GM21360 (cell line): ENCODE measurements at regions not wholly inside any gene's neighbourhood (a gene's known extent, or its start where the extent isn't known, plus 50 kb on each side); places are given as distances from the start of the nearest gene placed in this dataset.

Source experiments
- ATAC-seq: cut with Tn5 transposase; IDR thresholded peaks from one replicate; pipeline ENCODE4 v1.9.1; 2021; ENCODE audit warnings: mild to moderate bottlenecking, moderate library complexity; ENCODE audit not compliant: unreplicated experiment

DNA sequence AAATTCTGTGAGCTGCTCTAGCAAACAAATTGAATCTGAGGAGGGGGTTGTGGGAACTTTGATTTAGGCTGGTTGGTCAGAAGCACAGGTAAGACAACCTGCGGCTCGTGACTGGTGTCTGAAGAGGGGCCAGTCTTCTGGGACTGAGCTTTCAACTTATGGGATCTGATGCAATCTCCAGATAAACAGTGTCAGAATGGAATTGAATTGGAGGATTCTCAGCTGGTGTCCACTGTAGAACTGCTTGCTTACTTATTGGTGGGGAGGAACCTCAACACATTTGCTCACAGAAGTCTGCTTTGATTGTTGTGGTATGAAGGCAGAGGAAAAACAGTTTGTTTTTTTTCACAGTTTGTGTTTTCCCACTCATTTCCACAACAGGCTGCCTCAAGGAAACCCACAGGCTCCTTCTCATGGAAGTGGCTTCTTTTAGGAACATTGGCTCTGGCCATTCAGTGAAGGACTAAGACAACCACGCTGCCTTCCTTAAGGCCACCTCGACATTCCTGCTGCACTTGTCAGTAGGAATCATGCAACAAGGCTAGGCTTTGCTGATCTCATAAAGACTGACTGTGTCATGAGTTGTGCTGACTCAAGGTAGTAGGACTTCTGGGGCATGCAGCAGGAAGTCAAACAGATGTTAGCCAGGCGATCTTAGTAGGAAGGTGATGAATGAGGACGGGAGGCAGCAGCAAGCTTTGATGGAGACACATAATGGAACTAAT is 104.7 kb downstream of the TSN start:
- ATAC-seq, result no peak

DNA sequence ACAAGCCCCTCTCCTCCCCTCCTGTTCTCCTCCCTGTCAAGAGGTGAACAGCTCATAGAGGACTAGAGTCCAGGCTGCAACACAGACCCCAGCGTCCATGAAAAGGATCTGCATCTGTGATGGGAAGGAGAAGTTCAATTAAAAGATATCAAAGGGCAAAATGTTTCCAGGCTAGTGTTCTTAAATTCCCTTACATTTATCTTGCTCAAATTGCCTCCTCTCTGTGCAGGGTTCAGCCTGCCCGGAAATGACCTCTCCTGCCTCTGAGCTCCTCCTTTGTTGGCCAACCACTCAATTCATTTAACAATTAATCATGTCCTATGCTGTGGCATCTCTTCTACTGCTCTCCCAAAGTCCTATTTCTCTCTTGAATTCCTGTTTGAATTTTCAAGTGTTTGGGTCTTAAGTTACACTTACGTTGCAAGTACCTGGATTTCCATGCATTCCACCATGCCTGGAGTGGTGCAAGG is 105.3 kb downstream of the TSN start:
- no peak for ATAC-seq

DNA sequence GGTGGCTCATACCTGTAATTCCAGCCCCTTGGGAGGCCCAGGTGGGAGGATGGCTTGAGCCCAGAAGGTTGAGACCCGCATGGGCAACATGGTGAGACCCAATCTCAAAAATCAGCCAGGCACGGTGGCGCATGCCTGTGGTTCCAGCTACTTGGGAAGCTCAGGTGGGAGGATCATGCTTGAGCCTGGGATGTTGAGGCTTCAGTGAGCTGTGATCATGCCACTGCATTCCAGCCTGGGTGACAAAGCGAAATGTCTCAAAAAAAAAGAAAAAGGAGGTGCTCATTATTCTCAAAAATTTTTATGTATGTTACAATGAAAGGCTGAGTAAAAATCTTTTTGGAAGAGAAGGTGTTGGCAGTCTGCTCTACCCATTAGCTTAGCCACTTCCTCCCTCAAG is 106.8 kb downstream of the TSN start:
- ATAC-seq, result no peak

DNA sequence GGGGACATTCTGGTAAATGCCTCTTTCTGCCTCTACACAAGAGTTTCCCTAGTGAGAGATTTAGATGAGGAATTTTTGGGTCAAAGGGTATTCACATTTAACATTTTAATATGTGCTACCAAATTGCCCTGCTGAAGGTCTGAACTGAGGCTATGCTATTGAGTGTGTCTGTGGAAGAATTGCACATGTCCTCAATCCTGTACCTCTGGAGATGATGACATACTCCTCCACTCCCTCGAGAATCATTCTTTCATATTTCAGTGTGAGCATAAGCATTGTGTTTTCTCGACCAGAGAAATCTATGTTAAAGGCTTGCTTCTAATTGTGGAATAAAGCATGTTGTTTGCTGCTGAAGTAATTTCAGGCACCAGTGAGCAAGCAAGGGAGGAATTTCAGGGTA is 110.5 kb downstream of the TSN start:
- ATAC-seq, result no peak

DNA sequence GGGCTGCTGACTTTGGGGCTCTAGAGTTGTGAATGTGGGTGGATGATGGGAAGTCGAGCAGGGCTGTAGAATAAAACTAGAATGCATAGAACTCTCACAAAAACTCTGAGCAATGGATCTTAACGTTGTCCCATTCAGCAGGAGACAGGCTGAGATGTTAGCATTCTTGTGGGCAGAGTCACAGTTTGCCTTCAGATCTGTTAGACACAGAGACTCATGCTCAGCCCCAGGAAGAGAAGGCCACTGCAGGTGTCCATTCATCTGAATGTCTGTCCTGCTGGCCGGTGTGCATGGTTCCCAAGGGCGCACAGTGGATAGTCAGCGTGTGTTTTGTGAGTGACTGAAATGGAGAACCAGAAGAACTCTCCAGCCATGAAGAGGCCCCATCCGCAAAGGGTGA is 111.3 kb downstream of the TSN start:
- ATAC-seq, result no peak

DNA sequence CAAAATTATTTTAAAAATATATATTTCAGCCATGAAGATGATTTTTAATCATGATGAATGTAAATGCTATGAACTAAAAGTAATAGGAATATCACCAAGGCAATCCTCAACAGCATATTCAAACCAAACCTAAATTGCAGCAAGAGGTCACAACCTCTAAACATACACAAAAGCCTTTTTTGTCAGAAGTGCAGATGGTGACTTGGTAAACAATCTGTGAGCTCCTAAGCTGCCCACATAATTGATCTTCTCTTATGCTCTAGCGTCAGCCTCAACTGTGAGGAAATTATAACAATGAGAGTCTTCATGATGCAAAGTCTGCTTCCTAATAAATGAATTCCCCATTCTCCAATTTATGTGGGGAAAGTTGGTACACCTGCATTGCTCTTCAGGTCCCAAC is 113.2 kb downstream of the TSN start:
- ATAC-seq, result no peak

DNA sequence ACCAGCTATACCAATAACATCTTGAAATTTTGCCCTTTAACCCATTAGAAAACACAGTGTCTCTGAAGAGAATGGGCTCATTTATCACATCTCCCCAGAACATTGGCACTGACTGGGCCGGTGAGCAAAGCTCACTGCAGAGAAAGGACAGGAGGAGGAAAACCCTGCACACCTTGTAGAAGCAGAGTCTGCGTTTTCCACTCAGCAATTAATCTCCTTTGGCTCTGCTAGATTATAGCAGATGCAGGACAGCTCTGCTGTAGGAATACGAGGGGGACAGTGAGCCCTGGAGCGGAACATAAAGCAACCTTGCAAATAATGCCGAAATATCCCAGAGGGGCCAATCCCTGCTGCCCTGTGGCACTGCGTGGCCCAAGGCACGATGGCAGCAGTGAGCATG is 113.9 kb downstream of the TSN start:
- ATAC-seq, result no peak

DNA sequence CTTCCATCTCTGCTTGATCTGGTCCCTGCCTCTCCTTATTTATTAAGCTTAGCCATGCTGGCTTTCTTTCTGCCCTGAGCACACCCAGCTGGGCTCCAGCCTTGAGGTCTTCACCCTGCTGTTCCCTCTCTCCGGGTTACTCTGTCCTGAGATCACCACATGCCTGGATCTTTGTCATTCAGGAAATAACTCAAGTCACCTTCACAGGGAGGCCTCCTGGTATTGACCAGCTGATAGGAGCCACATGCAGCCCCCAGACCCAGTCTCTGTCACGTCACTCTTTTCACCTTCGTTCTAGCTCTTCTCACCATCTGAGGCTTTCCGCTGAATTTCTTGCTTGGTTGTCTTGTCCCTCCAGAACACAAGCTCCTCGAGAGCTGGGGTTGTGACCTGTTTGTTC is 114.4 kb downstream of the TSN start:
- ATAC-seq, result no peak

DNA sequence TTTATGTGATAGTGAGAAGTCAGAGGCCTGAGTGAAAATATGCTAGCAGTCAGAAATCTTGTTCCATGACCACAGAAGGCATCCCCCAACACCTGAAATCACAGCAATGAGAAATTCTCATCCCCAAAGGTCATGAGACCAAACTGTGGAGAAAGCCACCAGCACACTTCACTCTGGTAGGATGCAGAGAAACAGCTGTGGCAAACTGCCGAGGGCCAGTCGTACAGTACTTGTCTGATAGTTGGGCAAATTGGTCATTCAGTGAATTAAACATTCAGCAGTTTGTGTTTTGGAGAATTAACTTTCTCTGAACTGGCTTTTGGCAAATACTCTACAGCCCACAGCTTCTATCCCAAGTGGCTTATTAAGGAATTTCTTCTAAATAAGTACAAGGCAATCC is 117.2 kb downstream of the TSN start:
- no peak for ATAC-seq

DNA sequence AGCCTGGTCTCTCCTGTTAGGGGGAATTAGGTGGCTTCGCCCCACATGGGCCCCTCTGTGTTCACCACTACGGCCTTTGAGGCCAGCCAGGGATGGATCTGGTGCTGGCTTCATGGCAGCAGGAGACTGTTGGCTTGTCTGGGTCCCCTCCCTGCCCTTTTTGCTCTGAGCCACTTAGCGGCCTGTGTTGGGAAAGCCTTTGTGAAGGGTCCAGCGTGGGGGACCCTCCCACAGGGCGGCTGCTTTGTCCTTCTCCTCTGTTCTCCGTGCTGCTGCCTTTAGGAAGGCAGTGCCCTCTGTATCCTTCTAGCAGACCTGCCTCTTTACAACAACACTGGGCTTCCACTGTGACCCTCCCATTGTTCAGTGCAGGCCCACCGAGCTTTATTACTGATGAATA is 118.4 kb downstream of the TSN start:
- no peak for ATAC-seq

DNA sequence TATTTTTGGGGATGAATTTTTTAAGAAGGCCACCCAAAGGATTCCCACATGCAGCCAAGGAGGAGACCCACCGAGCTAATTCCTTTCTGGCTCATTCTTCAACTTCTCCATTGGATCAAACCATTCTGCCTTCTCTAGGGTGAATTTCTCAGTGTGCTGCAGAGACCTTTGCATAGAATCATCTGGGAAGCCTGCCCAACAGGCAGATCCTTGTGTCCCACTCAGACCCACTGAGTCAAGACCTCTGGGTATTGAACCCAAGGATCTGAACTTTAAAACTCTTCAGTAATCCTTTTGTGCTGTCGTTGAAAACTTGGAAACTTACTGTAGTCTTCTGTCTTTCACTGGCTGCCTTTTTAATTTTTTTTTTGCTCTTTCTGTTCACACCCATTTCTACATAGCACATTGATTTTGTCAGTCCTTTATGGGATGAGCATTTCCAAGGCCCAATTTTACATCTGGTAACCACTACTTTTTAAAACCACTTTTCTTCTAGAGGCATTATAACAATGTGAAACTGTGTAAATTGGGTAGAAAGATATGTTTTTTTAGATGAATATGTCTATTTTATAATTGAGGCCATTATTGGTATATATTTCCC is 120.2 kb downstream of the TSN start:
- no peak for ATAC-seq

DNA sequence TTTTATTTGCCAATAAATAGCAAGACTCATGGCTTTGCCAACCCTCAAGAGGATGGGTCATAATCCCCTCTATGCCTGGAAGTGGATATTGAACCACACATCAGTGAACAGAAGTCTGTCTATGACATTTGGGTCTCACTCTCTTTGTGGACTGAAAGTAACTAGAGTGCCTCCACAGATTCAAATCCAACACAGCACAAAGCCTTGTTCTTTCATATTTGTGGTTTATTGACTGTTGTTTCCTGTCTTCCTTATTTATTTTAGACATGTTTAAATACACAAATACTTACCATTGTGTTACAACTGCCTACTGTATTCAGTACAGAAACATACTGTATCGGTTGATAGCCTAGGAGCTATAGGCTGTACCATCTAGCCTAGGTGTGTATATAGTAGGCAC is 121.9 kb downstream of the TSN start:
- no peak for ATAC-seq

DNA sequence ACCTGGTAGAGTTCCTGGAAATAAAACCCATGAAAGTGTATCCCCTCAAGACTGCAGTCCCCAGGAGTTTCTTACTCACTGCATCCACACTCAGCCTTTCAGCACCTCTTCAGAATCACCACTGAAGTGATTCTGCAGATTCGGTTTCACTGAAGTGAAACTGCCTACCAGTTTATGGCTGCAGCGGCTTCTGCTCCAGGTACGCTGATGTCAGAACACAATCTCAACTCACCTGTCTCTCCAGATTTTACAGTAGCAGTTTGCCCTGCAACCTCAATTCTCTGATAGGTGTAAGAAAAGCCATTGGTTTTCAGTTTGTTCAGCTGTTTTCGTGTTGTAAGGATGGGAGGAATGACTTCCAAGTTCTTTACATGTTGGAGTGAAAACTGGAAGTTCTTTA is 124.8 kb downstream of the TSN start:
- no peak for ATAC-seq

DNA sequence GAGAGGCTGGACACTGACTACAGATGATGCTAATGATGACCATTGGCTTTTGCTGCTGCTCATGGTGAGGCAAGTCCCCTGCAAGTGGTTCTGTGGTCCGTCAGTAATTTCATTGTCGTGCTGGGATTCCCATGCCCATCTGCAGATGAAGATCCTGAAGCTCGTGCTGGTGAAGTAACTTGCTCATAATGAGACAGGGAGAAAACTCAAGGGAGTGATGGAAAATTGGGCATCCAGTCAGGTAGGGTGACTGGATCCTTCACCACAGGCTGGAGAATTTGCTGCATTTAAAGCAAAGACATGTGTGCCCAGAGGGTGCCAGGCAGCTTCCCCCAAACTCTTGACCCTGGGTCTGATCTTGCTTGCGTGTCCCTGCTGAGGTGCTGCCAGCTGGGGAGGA is 125.6 kb downstream of the TSN start:
- no peak for ATAC-seq

DNA sequence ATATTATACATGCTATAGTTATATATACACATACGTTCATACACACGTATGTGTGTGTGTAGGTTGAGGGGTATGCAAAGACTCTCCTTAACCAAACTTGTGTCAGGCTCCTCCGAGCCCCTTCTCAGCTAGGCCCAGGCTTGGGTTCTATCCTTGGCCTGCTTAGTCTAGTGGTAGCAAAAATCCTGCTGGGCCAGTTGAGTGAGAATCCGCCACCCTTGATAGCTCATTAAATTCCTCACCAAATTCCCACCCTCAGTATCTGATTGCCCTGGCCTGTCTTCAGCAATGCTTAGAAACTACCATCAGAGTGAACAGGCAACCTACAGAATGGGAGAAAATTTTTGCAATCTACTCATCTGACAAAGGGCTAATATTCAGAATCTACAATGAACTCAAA is 126.5 kb downstream of the TSN start:
- no peak for ATAC-seq

DNA sequence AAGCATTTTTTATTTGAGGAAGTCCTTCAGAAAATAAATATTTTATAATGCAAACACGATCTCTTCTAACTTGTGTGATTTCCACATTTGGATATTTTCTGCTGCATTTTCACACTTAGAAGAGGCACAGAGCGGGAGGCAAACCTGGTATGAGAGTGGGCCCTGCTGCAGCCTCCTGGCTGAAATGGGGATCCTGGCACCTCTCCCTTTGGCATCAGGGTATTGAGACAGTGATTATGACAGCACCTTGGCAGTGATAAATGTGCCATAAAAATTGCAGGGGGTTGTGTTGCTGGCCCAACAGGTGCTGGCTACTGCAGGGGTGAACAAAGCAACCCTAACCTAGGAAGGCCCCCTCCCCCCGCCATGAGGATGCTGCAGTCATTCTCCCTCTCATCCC is 128.6 kb downstream of the TSN start:
- no peak for ATAC-seq

DNA sequence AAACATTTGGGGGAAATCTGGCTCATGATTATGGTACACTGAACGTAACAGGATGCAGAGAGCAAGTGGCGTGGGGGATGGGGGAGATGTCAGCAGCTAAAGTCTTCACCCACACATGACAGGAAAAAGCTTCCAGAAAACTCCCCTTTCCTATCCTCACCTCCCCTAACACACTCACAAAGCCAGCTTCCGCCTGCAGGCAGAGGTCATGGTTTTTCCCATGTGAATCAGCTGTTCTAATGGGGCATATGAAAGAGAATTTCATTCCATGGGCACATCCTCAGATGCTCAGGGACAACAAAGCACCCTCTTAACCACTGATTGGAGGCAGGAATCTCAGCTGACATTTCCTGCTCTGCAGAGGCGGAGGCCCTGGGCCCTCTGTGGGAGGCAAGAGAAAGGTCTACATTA is 129.1 kb downstream of the TSN start:
- ATAC-seq, result no peak

DNA sequence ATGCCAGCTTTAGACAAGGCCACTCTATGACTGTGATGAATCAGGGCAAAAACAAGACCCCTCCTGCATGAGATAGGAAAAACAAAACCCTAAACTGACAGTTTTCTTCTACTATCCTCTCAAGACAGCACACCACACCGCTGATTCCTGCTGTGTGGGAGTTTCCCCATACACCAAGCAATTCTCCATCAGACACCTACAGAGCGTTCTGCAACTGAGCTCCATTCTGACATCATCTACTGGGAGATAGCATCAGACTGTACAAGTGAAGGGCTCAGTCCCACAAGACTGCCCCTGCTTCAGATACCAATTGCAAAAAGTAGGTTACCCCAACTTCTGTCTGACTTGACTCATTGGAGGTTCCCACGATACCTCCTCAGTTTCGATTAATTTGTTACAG is 130.6 kb downstream of the TSN start:
- ATAC-seq, result no peak

DNA sequence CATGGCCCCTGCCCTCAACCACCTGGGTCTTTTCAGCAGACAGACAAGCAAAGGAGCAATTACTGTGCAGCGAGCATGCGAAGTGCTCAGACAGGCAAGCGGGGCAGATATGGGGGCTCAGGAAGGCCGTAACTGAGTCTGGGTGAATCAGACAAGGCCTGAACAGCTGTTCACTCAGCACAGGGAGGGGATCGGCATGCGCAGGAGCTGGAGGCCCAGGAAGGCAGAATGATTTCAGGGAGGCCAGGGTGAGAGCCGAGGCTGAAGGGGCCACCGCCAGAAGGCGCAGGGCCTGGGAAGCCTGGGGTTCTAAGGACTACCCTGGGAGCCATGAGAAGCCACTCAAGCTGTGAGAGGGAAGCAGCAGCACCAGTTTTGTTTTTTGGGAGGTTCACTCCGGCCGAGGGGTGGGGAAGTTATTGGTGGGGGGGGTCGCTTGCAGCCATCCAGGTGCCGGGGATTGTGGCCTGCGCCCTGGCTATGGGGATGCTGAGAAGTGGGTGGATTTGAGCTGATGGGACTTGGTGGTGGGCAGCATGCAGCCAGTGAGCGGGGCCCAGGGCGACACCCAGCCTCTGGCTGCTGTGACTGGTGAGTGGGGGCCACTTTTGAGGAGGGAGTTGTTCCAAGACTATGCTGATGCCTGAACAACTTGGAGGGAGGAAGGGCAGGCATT is 132.2 kb downstream of the TSN start:
- peak; percentile 14 for ATAC-seq

DNA sequence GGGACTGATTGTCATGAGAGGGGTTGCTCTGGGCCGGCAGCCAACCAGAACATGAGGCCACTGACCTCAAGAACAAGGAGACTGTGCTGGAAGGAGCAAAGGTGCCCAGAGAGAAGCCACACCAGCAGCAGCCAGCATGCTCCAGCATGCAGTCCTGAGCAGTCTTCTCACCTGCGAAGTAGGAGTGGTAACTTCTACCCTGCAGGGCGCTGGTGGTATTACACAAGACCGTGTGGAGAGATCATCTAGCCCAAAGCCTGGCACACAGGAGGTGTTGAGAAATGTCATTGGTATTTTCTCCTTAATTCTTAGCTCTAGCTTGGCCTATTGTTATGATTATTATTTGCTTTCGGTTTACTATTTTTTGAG is 132.7 kb downstream of the TSN start:
- ATAC-seq, result peak; percentile 86

DNA sequence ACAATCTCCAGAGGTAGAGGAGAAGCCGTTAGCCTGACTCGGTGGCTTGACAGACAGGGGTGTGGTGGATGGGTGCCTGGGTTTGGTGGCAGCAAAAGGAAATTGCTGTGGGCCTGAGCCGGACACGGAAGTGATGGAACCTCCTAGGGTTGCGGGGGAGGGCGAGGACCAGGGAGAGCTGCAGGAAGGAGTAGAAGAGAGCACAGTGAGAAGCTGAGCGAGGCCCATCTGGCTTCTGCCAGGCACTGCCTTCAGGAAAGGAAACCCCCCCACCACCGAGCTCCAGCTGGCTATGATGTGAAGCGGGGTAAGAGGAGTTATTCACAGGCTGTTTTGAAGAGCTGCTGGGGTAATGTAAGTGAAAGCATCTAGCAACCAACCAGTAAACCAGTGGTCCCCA is 134.6 kb downstream of the TSN start:
- no peak for ATAC-seq
